ENCODE measurements at regions not wholly inside any gene's neighbourhood (a gene's known extent, or its start where the extent isn't known, plus 50 kb on each side); places are given as distances from the start of the nearest gene placed in this dataset.

GRCh38 chr17:53607475-53607874 is 215.3 kb upstream of the KIF2B start:
- Mint-ChIP-seq H3K27me3 (no peaks in the 10 kb centered on the region), H3K27ac (no peak overlapping the region), H3K4me3 (no peak overlapping the region), H3K4me1 (no peaks in the 10 kb centered on the region), H3K9me3 (peaks cover 20 to 33% of the 10 kb centered on the region in 2 donors)
- DNase-seq (no peak), ATAC-seq (no peak)

GRCh38 chr17:53588317-53588716 is 234.4 kb upstream of the KIF2B start:
- H3K4me1 Mint-ChIP-seq, result no peaks in the 10 kb centered on the region
- DNase-seq (no peak), ATAC-seq (no peak)
- H3K9me3 Mint-ChIP-seq, result peaks cover 8 to 11% of the 10 kb centered on the region in 2 donors
- no peak overlapping the region for H3K4me3 Mint-ChIP-seq
- H3K27ac Mint-ChIP-seq, result no peak overlapping the region
- H3K27me3 Mint-ChIP-seq, result no peaks in the 10 kb centered on the region

- Mint-ChIP-seq H3K27me3 (no peaks in the 10 kb centered on the region), H3K9me3 (peaks cover 0 to 10% of the 10 kb centered on the region in 2 donors), H3K4me3 (no peak overlapping the region), H3K27ac (no peak overlapping the region), H3K4me1 (no peaks in the 10 kb centered on the region)
- DNase-seq, result no peak
- no peak for ATAC-seq
These were observed 248.7 kb upstream of the KIF2B start for GRCh38 chr17:53574038-53574437.

- H3K9me3 Mint-ChIP-seq, result peaks cover 0 to 10% of the 10 kb centered on the region in 2 donors
- H3K4me1 Mint-ChIP-seq, result no peaks in the 10 kb centered on the region
- no peaks in the 10 kb centered on the region for H3K27me3 Mint-ChIP-seq
- no peak for ATAC-seq
- H3K27ac Mint-ChIP-seq, result no peak overlapping the region
- H3K4me3 Mint-ChIP-seq, result no peak overlapping the region
- DNase-seq, result no peak
These were observed 251.4 kb upstream of the KIF2B start for GRCh38 chr17:53571342-53571741.

- Mint-ChIP-seq H3K4me3 (no peak overlapping the region), H3K27ac (no peak overlapping the region), H3K4me1 (no peaks in the 10 kb centered on the region), H3K9me3 (peaks cover 0 to 10% of the 10 kb centered on the region in 2 donors), H3K27me3 (no peaks in the 10 kb centered on the region)
- no peak for DNase-seq
- ATAC-seq, result no peak
These were observed 252.0 kb upstream of the KIF2B start for GRCh38 chr17:53570731-53571130.

GRCh38 chr17:53560953-53561352 is 261.8 kb upstream of the KIF2B start:
- ATAC-seq, result no peak
- no peak for DNase-seq
- Mint-ChIP-seq H3K27ac (no peak overlapping the region), H3K9me3 (peaks cover 14 to 16% of the 10 kb centered on the region in 2 donors), H3K4me1 (no peaks in the 10 kb centered on the region), H3K27me3 (no peaks in the 10 kb centered on the region), H3K4me3 (no peak overlapping the region)

- no peak overlapping the region for H3K27ac Mint-ChIP-seq
- H3K4me1 Mint-ChIP-seq, result no peaks in the 10 kb centered on the region
- H3K27me3 Mint-ChIP-seq, result no peaks in the 10 kb centered on the region
- DNase-seq (no peak), ATAC-seq (no peak)
- H3K9me3 Mint-ChIP-seq, result no peaks in the 10 kb centered on the region
- no peak overlapping the region for H3K4me3 Mint-ChIP-seq
These were observed 274.5 kb upstream of the KIF2B start for GRCh38 chr17:53548252-53548651.

GRCh38 chr17:53543472-53543871 is 279.3 kb upstream of the KIF2B start:
- no peak for ATAC-seq
- Mint-ChIP-seq H3K27me3 (no peaks in the 10 kb centered on the region), H3K4me3 (no peak overlapping the region), H3K4me1 (no peaks in the 10 kb centered on the region), H3K9me3 (no peaks in the 10 kb centered on the region), H3K27ac (no peak overlapping the region)
- no peak for DNase-seq

GRCh38 chr17:53538129-53538617 is 284.6 kb upstream of the KIF2B start:
- no peak for DNase-seq
- no peak overlapping the region for H3K4me3 Mint-ChIP-seq
- no peak for ATAC-seq
- no peak overlapping the region for H3K27ac Mint-ChIP-seq
- no peaks in the 10 kb centered on the region for H3K4me1 Mint-ChIP-seq
- no peaks in the 10 kb centered on the region for H3K27me3 Mint-ChIP-seq
- H3K9me3 Mint-ChIP-seq, result no peaks in the 10 kb centered on the region

GRCh38 chr17:53527473-53527872 is 295.3 kb upstream of the KIF2B start:
- Mint-ChIP-seq H3K4me3 (no peak overlapping the region), H3K4me1 (no peaks in the 10 kb centered on the region), H3K27ac (no peak overlapping the region), H3K27me3 (no peaks in the 10 kb centered on the region), H3K9me3 (peaks cover 5 to 25% of the 10 kb centered on the region in 2 donors)
- DNase-seq, result no peak
- ATAC-seq, result no peak

GRCh38 chr17:53525590-53525989 is 297.1 kb upstream of the KIF2B start:
- DNase-seq, result no peak
- Mint-ChIP-seq H3K4me3 (no peak overlapping the region), H3K27ac (no peak overlapping the region), H3K9me3 (peaks cover 5 to 30% of the 10 kb centered on the region in 2 donors), H3K27me3 (no peaks in the 10 kb centered on the region), H3K4me1 (no peaks in the 10 kb centered on the region)
- no peak for ATAC-seq

GRCh38 chr17:53516636-53517035 is 306.1 kb upstream of the KIF2B start:
- DNase-seq (no peak), ATAC-seq (no peak)
- Mint-ChIP-seq H3K9me3 (peaks cover 7 to 13% of the 10 kb centered on the region in 2 donors), H3K27me3 (no peaks in the 10 kb centered on the region), H3K4me3 (no peak overlapping the region), H3K27ac (no peak overlapping the region), H3K4me1 (no peaks in the 10 kb centered on the region)

- ATAC-seq, result no peak
- no peaks in the 10 kb centered on the region for H3K27me3 Mint-ChIP-seq
- H3K4me1 Mint-ChIP-seq, result no peaks in the 10 kb centered on the region
- no peak overlapping the region for H3K27ac Mint-ChIP-seq
- no peak for DNase-seq
- no peaks in the 10 kb centered on the region for H3K9me3 Mint-ChIP-seq
- H3K4me3 Mint-ChIP-seq, result no peak overlapping the region
These were observed 323.4 kb upstream of the KIF2B start for GRCh38 chr17:53499277-53499676.

- H3K4me1 Mint-ChIP-seq, result no peaks in the 10 kb centered on the region
- H3K4me3 Mint-ChIP-seq, result no peak overlapping the region
- no peaks in the 10 kb centered on the region for H3K27me3 Mint-ChIP-seq
- DNase-seq, result no peak
- ATAC-seq, result no peak
- H3K27ac Mint-ChIP-seq, result no peak overlapping the region
- peaks cover 0 to 9% of the 10 kb centered on the region in 2 donors for H3K9me3 Mint-ChIP-seq
These were observed 326.4 kb upstream of the KIF2B start for GRCh38 chr17:53496356-53496755.

- Mint-ChIP-seq H3K27me3 (no peaks in the 10 kb centered on the region), H3K4me3 (no peak overlapping the region), H3K9me3 (peaks cover 0 to 9% of the 10 kb centered on the region in 2 donors), H3K27ac (no peak overlapping the region), H3K4me1 (no peaks in the 10 kb centered on the region)
- DNase-seq (no peak), ATAC-seq (no peak)
These were observed 330.2 kb upstream of the KIF2B start for GRCh38 chr17:53492532-53492931.

GRCh38 chr17:53490447-53490968 is 332.2 kb upstream of the KIF2B start:
- Mint-ChIP-seq H3K27me3 (no peaks in the 10 kb centered on the region), H3K27ac (no peak overlapping the region), H3K4me3 (no peak overlapping the region), H3K4me1 (no peaks in the 10 kb centered on the region), H3K9me3 (peaks cover 0 to 9% of the 10 kb centered on the region in 2 donors)
- DNase-seq (no peak), ATAC-seq (no peak)

GRCh38 chr17:53483704-53484103 is 339.0 kb upstream of the KIF2B start:
- peaks cover 20 to 21% of the 10 kb centered on the region in 2 donors for H3K9me3 Mint-ChIP-seq
- H3K27ac Mint-ChIP-seq, result no peak overlapping the region
- ATAC-seq (no peak), DNase-seq (no peak)
- H3K27me3 Mint-ChIP-seq, result no peaks in the 10 kb centered on the region
- no peak overlapping the region for H3K4me3 Mint-ChIP-seq
- H3K4me1 Mint-ChIP-seq, result no peaks in the 10 kb centered on the region
